ENCODE measurements at regions not wholly inside any gene's neighbourhood (a gene's known extent, or its start where the extent isn't known, plus 50 kb on each side); places are given as distances from the start of the nearest gene placed in this dataset.
"Not testable (repeated sequence)": the region's sequence is repeated elsewhere in the genome, so short reads cannot be mapped to it uniquely, and the experiment has no call there.

DNA sequence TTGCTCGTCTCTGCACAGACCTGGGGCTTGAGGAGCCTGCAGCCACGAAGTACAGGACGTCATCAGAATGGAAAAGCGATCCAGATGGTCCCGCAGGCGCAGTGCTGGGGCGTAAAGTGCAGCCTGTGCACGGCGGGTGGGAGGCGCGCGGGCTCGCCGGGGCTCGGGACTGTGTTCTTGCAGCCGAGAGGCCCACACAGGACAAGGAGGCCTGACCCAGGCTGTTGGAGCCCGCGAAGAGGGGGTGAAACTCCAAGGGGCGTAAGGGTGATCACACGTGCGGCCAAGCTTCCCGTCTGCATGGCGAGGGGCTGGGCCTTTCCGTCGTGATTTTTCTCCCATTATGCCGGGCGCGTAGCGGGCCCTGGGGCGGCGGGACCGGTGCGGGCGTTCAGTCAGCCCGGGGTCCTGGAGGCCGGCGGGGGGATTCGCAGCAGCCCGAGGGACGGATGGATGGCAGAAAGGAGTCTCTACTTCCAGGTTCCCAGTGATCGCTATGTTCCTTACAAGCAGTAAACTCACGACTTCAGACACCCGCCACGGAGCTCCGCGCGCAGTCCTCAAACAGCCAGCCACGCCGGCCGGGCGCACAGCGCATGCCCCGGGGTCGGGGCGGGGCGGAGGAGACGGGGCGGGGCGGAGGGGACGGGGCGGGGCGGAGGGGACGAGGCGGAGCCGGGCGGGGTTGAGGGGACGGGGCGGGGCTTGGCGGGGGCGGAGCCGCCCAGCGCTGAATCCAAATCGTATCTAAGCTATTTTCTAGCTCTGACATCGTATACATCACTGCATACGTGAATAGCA is 141.0 kb upstream of the KCNJ18 start:
- peak; percentile 67 for DNase-seq

DNA sequence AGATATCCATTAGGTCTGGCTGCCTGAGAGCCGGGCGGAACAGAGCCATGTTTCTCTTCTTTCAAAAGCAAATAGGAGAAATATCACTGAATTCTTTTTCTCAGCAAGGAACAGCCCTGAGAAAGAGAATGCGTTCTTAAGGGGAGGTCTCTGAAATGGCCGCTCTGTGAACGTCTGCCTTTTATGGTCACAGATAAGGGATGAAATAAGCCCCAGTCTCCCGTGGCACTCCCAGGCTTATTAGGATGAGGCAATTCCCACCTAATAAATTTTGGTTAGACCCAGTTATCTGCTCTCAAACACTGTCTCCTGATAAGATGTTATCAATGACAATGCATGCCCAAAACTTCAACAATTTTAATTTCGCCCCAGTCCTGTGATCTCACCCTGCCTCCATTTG is 133.4 kb upstream of the KCNJ18 start:
- DNase-seq = not testable (repeated sequence)

DNA sequence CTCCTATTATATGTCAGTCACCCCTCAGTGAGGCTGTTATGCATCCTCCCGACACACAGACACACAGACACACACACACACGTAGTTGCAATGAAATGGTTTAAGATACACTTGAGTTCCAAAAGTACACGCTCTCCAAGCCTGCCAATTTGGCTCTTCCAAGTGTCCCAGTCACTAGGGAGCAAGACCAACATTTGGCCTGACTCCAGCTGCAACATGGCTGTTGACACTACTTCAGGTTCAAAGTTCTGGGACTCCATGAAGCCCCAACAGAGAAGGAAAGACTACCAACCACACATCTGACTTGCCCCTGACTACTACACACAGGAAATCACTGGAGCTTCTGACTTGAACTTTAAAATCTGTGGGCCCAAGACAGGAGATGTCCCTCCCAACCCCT is 128.1 kb upstream of the KCNJ18 start:
- no peak for DNase-seq

DNA sequence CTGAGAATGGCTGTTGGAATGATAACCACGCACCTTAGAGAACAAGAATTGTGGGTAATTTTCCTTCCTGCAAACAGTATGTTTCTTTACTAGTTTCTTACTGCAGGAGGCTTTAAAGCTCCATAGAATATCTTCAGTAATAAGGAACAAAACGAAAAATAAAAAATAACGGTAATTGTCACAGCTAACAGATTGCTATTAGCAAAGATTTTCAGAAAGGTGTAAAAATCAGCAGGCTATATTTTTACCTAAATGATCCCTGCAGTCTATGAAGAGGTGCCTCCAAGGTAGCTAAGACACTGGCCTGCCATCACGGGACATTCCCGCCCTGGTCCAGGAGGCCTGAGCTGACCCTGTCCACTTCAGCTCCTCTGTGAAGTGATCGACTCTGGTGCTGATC is 127.6 kb upstream of the KCNJ18 start:
- not testable (repeated sequence) for DNase-seq

GRCh38 chr17:21570427-21570826 is 121.9 kb upstream of the KCNJ18 start:
- not testable (repeated sequence) for DNase-seq

DNA sequence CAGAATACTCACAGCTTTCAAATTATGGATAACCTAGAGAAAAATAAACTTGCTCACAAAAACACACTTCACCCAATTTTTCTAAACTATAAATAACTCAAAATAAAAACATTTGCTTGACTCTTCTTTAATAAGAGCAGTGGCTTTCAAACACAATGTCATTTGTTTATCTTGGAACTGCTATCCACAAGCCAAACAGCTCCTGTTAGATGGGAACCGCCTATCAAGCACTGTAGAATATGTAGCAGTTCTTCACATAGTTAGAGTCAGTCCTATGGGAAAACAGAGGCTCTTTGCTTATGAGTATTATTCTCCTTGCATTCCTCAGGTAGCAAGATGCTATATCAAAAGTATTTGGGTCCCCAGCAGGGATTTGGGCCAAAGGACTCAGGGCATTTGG is 120.2 kb upstream of the KCNJ18 start:
- DNase-seq = not testable (repeated sequence)

DNA sequence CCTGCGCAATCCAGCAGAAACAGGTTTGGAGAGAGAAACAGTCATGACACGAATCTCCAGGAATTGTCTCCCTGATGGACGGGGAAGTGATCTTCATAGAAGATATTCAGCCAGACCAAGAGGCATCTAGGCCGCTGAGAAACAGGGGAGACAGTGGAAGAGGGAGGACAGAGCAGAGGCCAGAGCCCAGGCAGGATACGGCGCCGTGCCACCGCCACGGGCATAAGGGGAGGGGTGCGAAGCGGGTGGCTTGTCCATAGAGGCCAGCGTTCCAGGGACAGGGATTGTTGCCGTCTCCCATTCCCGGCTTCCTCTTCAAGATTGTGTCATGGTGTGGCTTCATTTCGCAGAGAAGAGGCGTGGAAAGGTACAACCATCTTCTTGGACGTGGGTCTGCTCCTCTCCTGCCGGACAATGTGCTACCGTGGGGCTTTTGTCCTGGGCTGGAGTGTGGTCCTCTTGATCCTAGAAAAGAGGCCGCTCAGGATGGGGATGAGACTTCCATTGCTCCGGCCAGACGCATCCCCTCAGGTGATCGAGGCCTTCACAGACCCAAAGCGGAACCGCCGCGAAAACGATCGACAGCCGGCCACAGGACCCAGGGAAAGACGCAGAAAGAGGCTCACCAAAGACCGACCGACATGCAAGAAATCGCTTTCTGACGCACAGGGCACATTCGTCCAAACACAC is 118.9 kb upstream of the KCNJ18 start:
- not testable (repeated sequence) for DNase-seq

GRCh38 chr17:21573961-21574610 is 118.2 kb upstream of the KCNJ18 start:
- DNase-seq = peak; percentile 49 to 60

DNA sequence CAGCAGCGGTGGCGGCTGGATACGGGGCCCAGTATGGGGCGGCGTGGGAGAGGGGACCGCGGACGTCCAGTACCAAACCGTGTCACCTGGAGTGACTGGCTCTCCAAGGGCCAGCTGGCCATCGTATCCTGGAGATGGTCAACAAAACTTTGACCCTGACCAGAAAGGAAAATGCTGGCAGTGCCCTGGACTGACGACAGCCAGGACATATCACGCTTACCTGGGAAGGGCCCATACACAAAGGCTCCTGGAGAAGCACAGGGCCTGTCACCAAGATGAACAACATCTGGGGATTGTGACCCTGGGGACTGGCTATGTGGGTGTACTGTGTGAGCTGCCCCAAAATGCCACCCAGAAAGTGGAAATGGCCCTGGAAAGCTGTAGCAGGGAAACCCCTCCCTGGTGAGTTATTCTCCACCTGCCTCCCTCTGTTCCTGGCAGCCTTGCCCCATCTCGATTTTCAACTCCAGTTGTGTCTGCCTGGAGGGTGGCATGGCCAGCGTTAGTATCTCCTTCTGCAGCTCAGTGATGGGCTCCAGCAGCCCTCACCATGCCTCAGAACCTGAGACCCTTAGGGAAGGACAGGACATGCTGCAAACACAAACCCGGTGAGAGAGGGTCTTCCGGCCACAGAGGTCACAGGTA is 117.6 kb upstream of the KCNJ18 start:
- DNase-seq = not testable (repeated sequence)

- DNase-seq = not testable (repeated sequence)
Measured at GRCh38 chr17:21578783-21579182, 113.5 kb upstream of the KCNJ18 start.

GRCh38 chr17:21592774-21593173 is 99.5 kb upstream of the KCNJ18 start:
- DNase-seq = no peak

DNA sequence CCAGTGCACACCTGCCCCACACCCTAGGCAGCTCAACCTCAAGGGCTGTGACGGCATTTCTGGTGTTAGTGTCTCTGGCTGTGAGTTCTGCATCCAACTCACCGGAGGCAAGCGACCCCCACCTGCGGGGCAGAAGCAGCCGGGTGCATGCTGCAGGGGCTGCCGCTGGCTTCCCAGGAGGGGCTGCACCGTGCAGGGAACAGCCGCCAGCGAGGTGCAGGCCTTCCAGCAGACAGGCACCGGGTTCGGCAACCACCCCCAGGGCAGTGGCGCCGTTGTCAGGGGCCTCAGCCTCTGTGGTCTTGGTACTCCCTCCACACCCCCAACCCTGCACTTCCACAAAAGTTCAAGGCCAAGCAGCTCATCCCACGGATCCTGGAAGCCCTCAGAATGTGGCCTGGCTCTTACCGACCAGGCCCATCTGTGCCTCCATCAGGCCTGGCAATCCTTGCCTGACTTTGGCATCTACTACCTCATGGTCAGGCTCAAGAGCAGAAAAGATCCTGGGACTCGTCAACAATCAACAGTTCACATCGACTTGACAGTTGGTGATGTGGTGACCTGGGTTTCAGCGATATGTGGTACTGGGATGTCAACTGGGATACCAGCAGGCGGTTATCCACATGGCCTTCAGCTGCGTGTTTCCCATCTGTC is 98.7 kb upstream of the KCNJ18 start:
- DNase-seq = not testable (repeated sequence)

- no peak for DNase-seq
Measured at GRCh38 chr17:21595086-21595485, 97.2 kb upstream of the KCNJ18 start.

DNA sequence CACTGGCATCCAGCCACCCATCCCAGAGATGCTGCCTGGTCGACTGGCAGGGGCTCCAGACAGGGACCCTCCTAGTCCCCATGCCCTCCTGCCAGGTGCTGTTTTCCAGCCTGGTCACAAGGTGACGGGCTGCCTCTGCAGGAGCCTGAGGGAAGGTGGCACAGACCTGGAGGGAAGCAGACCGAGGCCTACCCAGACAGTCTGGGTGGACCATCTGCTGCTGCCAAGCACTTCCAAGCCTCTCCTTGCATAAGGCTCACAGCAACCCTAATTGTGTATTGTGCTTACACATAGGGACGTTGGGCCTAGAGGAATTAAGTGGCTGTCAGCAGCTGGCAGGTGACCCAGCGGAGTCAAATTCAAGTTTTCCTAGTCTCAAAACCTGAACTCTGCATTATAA is 90.1 kb upstream of the KCNJ18 start:
- DNase-seq = no peak

DNA sequence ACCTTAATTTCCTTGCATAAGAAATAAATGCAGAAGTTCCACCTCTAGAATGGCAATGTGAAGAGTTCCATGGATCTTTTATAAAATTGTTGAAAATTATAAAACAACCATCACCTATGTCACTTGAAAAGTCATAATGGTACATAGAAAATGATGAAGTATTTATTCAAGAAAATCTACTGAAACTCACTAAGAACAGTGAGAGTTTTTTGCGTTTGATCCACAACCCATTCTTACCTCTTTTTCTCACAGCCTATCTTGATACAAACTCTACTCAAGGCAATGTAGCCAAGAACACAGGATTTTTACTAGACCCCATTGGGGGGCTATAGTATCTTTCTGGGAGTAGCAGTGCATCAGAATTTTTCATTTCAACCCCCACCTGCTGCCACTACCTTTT is 89.0 kb upstream of the KCNJ18 start:
- DNase-seq = not testable (repeated sequence)

DNA sequence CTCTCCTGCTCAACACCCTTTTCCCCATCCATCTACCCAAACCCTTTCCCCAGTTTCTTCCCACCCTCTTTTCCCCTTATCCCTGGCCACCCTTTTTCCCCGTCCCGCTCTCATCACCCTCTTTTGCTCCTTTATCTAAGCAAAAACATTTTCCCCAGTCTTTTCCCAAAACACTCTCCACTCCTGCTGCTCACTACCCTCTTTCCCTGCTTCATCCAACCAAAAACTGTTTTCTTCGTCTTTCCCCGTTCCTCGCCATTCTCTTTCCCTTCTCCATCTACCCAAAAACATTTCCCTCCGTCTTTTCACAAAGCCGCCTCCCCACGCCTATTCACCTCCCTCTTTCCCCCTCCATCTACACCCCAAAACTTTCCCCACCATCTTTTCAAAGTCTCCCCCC is 80.9 kb upstream of the KCNJ18 start:
- not testable (repeated sequence) for DNase-seq

- not testable (repeated sequence) for DNase-seq
Measured at GRCh38 chr17:21612123-21613070, 79.9 kb upstream of the KCNJ18 start.

DNA sequence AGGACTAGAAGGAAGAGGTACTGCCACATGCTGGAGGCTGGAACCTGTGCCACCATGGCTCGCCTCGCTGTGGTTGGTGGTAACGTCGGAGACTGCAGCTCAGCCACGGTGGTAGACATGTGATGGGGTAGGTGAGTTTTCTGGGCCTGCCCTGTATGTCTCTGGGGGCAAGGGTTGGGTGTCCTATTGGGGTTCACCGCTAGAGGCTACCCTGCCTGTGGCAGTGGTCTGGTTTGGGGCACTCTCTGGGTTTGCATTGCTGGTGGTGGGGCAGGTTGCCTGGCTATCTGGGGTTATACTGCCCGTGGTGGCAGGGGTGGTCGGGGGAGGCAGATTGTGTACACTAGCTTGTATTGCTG is 79.3 kb upstream of the KCNJ18 start:
- no peak for DNase-seq

DNA sequence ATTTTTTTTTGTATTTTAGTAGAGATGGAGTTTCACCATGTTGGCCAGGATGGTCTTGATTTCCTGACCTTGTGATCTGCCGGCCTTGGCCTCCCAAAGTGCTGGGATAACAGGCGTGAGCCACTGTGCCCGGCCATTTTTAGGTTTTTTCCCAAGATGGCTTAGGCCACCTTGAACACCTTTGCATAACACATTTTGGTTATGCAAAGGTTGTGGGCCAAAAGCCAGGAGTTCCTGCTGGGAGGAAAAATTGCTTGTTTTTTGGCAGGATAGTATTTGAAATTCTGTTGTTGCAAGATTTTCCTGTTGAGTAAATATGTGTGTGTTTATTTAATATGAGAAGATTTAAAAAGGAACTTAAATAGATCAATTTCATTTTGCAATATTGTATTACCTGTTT is 65.3 kb upstream of the KCNJ18 start:
- DNase-seq = not testable (repeated sequence)

Data from right lung (tissue), 2 donors.